GM18499 (cell line): ENCODE measurements at regions not wholly inside any gene's neighbourhood (a gene's known extent, or its start where the extent isn't known, plus 50 kb on each side); places are given as distances from the start of the nearest gene placed in this dataset.
"Not testable (repeated sequence)": the region's sequence is repeated elsewhere in the genome, so short reads cannot be mapped to it uniquely, and the experiment has no call there.

Experiments
- ATAC-seq: cut with Tn5 transposase; IDR thresholded peaks from one replicate; pipeline ENCODE4 v1.9.1; 2021; ENCODE audit warnings: moderate number of reproducible peaks; ENCODE audit not compliant: insufficient read depth, unreplicated experiment

DNA sequence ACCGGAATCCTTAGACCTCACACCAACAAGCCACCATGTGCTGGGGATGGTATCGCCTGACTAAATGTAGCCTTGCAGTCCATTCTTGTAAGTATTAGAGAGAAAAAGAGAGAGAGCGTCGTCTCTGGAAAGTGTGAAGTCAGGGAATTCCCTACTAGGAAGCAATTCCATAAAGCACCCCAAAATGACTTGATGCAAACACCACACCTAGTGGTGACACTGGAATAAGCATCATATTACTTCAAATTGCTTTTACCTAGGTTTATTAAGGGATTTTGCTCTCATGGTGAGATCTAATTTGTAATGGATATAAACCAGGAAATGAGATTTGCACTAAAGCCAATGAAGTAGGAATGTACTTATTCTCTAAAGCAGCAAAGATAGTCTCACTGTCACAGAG, 111.4 kb upstream of the METTL9 start:
- not testable (repeated sequence) for ATAC-seq

DNA sequence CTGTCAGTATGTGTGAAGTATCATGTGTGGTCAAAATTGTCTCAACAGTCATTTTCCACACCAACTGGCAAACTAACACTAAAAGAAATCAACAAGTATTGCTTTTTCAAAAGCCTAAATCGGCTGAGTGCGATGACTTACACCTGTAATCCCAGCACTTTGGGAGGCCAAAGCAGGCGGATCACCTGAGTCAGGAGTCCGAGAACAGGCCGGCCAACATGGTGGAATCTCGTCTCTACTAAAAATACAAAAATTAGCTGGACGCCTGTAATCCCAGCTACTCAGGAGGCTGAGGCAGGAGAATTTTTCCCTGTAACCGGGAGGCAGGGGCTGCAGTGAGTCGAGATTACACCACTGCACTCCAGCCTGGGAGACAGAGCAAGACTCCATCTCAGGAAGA, 100.3 kb upstream of the METTL9 start:
- not testable (repeated sequence) for ATAC-seq

DNA sequence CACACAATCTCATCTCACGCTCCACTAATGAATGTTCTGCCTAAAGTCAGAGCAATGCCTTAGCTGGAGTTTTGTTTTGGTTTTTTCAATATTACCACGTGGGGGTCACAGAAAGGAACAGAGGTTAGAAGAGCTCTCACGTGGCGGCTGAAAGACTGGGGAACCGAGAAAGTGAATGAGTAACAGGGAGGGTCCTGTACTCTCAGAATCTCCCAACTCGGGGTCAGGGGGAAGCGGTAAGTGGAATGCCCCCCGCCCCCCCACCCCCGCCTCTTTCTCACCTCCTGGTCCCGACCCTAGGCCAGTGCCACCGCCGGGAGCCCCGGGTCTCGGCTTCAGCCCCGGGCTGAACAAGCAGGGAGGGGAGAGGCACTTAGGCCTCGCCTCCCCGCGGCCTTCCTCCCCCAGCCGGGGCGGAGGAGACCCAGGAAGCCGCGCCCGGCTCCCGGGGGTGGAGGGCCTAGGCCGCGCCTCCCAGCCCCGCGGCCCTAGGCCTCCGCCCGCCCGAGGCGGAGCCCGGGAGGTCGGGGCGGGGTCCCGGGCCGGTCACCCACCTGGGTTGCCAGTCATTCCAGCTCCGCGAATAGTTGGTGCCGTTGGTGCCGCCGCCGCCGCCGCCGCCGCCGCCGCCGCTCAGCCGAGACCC, 98.0 kb upstream of the METTL9 start:
- ATAC-seq, result not testable (repeated sequence)

DNA sequence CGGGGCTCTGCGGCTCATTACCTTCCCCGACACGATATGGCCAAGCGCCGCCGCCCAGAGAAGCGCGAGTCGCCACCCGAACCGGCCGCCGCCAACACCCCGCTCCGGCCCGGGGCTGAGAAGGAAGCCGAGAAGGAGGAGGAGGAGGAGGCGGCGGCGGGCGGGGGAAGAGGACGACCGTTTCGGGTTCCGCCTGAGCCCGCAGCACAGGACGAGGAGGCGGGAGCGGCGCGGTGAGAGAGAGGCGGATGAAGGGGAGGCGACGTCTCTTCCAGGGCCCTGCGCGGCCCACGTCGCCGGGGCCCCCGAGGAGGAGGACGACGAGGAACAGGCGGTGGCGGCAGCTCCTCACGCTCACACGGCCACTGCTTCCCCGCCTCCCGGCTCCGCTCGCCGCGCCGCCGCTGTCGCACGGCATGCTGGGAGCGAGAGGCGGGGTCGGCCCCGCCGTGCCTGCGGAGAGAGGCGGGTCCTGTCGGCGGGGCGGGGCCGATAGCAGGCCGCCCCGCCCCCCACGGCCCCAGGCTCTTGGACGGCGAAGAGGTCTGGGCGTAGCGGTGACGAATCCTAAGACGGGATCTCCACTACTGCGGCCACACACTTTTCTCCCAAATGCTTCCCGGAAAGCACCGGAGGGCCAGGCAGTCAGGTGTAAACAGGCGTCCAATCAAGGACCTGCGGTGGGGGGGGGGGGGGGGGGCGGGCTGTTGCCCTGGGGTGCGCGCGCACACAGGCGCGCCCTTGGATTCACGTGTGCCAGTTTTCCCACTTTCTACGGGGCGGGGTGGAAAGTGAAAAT, 97.3 kb upstream of the METTL9 start:
- ATAC-seq, result no peak

DNA sequence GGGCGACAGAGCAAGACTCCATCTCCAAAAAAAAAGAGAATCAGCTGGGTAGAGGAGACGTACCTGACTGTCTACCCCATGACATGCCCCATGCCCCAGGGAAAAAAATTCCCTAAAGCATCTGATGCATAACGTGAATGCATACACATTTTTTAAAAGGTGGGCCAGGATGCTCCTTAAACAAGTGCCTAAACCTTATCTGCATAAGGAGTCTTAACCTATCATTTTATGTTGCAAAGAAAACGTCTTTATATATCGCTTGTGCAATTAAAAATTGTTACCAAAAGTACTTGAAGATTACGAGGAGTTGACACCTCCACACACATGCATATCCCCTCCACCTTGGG, 95.8 kb upstream of the METTL9 start:
- not testable (repeated sequence) for ATAC-seq

DNA sequence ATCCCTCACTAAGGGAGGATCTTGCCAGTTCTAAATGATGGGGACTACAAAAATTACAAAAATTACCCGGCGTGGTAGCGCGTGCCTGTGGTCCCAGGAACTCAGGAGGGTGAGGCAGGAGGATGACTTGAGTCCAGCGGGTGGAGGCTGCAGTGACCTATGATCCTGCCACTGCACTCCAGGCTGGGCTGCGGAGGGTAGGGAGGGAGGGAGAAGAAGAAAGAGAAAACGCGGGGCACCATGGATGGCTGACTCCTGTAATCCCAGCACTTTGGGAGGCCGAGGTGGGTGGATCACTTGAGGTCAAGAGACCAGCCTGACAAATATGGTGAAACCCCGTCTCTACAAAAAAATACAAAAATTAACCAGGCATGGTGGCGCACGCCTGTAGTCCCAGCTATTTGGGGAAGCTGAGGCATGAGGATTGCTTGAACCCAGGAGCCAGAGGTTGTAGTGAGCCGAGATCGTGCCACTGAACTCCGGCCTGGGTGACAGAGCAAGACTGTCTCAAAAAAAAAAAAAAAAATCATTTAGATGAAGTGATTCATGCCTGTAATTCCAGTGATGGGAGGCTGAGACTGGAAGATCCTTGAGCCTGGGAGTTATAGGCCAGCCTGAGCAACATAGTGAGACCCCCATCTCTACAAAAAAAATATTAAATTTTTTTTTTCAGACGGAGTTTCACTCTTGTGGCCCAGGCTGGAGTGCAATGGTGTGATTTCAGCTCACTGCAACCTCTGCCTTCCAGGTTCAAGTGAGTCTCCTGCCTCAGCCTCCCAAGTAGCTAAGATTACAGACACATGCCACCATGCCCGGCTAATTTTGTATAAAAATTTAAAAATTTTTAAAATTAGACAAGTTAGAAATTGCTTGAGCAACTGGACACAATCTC, 95.2 kb upstream of the METTL9 start:
- ATAC-seq, result not testable (repeated sequence)

DNA sequence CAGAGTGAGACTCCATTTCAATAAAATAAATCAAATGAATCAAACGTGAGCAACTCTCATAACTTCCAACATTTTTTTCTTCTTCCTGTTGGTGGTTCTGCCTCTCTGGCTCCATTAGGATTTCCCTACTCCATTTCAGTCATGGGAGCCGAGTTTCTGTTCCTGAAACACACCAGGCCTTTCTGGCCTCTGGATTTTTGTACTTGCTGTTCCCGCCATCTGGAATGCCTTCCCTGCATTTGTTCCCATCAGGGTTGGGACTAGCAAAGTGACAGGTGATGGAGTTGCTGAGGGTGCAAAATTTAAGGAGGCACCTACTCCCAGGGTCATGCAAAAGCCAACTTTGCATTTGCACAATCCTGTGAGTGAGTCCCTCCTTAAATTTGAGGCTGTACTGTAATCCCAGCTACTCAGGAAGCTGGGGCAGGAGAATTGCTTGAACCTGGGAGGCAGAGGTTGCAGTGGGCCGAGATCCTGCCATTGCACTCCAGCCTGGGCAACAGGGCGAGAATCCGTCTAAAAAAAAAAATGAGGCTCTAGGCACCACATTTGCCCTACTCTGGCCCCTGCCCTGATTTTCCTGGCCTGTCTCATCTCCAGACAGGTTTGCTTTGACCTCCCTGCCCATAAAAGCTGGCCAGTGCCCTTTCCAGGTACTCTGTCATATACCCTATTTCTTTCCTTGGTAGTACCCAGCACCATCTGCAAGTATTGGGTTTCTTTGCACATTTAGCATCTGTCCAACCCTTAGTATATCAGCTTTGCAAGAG, 93.4 kb upstream of the METTL9 start:
- ATAC-seq, result not testable (repeated sequence)

DNA sequence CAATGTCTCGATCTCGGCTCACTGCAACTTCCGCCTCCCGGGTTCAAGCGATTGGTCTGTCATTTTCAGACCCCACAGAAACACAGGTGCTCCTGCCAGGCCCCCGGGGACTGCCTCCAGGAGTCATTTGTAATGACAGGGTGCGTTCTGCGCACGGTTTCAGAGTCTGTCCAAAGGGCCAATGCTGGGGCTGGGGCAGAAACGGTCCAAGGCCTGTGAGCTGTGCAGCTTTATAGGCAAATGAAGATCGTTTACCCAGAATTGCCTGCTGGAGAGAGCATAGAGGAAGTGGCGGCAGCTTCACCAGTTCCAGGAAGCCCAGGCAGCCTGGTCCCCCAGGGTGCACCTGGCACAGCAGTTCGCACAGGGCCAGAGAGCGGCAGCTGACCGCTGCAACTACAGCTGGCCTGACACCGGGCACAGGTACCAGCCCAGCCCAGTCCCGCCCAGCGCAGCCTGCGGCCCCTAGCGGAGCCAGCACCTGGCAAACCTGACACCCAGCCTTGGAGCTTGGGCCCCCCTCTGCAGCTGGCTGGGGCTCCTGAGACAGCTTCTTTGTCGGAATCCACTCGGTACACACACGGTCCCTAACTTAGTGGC, 92.4 kb upstream of the METTL9 start:
- ATAC-seq, result peak; percentile 39

DNA sequence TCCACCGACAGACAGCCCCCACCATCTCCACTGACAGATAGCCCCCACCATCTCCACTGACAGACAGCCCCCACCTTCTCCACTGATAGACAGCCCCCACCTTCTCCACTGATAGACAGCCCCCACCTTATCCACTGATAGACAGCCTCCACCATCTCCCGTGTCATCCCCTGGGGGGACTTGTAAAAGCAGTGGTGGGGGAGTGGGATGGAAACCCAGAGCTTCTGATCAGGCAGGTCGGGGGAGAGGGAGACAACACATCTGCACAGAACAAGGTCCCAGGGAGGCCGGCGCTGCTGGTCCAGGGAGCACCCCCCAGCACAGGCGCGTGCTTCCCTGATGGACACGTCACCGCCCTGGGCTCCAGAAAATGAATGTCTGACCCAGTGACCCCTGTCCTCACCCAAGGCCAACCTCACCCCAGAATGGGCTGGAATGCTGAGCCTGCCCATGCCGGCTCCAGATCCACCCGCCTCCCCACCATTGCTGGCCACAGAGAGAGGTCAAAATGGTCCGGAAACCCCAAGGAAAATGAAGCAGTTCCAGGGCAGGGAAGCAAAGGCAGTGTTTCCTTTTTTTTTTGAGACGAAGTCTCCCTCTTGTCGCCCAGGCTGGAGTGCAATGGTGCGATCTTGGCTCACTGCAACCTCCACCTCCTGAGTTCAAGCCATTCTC, 91.6 kb upstream of the METTL9 start:
- not testable (repeated sequence) for ATAC-seq

DNA sequence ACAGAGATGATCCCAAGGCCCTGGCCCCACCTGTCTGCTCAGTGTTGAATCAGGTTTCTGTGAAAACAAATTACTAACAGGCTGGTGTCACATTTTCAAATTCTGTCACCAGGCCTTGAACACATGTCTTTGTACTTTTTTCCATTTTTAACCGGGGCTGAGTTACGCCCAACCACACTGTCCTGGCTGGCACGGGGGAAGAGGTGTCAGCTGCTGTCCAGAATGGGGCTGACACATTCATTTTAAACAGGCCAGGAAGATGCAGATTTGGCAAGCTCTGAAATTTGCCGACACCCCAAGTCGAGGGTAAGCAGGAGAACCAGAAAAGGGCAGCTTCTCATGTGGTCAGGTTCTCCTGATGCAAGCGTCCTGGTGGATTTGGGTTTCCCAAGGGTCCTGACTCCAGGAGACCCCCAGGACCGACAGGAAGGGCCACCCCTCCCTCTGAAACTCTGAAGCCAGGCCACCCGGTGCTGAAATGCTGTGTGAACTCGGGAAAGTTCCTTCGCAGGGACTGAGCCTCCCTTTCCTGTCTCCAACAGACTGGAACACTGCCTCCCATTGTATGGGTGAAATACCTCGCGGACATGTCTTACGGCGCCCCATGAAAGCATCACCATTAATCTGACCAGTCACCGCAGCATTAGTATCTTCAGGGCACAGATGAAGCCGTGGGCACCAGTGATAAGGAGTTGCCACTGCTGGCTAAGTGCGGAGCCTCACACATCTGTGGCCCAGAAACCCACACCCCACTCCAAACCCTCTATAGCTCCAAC, 90.5 kb upstream of the METTL9 start:
- not testable (repeated sequence) for ATAC-seq

DNA sequence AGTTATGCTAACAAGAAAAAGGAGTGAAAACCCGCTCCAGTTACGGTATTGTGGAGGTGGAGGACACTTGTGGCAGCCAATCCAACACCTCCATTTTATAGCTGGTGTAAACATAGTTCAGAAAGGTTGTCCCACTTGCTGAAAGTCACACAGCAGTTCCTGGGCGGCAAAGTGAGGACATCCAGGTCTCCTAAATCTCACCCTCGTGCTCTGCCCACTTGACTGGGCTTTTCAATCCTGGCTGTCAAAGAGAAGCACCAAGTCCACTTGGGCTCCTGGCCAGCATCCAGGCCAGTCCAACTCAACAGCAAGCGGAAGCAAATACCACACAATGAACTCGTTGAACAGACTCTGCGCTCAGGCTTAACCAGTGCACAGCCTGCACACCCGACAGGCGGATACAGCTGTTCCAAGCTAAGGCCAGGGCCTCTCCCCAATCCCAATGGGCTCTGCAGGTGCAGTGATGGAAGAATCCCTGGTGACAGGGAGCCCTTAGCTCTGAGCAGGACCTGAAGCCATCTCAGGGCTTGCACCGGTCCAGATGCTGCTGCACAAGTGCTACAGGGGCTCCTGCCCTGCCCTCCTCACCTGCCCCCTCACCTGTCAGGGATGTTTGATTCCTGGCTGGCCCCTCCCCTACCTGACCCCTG, 89.8 kb upstream of the METTL9 start:
- not testable (repeated sequence) for ATAC-seq

DNA sequence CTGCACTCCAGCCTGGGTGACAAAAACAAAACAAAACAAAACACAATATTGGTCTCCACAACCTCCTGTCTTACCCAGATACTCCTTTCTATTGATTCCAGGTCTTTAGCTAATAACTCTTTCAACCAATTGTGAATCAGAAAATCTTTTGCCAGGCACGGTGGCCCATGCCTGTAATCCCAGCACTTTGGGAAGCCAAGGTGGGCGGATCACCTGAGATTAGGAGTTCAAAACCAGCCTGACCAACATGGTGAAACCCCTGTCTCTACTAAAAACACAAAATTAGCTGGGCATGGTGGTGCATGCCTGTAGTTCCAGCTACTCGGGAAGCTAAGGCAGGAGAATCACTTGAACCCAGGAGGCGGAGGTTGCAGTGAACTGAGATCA, 88.5 kb upstream of the METTL9 start:
- not testable (repeated sequence) for ATAC-seq

DNA sequence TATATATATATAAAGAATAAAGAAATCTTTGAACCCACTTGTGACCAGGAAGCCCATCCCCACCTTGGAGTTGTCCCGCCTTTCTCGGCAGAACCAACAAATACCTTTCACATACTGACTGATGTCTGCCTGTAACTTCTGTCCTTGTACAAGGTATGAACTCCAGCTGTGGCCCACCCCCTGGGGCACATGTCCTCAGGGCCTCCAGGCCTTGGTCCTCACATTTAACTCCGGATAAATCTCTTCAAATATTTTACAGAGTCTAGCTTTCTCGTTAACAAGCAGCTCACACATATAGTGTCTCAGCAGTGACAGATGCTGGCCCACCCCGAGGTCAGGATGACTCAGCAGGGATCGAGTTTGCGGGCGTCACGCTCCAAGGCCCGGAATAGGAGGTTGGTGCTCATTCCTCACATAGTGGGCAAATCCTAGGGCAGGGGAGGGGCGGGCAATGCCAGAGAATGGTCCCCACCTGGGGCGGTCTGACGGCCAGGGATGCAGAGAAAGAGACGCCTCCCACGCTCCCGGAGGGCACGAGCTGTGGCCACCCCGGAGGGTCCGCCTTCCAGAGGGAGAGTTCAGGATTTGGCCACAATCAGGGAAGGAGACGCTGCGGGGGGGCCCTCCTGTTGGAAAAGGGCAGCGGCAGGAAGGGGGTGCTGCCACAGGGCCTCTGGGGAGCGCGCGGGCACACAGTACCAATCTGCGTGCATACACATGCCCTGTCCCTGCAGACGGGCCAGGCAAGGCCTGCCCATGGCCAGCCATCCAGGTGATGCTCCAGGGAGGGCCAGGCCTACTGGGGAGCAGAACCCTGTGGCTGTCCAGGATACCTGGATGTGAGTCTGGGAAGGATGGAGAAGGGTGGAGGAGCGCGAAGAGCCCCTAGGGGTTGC, 87.8 kb upstream of the METTL9 start:
- ATAC-seq, result not testable (repeated sequence)

DNA sequence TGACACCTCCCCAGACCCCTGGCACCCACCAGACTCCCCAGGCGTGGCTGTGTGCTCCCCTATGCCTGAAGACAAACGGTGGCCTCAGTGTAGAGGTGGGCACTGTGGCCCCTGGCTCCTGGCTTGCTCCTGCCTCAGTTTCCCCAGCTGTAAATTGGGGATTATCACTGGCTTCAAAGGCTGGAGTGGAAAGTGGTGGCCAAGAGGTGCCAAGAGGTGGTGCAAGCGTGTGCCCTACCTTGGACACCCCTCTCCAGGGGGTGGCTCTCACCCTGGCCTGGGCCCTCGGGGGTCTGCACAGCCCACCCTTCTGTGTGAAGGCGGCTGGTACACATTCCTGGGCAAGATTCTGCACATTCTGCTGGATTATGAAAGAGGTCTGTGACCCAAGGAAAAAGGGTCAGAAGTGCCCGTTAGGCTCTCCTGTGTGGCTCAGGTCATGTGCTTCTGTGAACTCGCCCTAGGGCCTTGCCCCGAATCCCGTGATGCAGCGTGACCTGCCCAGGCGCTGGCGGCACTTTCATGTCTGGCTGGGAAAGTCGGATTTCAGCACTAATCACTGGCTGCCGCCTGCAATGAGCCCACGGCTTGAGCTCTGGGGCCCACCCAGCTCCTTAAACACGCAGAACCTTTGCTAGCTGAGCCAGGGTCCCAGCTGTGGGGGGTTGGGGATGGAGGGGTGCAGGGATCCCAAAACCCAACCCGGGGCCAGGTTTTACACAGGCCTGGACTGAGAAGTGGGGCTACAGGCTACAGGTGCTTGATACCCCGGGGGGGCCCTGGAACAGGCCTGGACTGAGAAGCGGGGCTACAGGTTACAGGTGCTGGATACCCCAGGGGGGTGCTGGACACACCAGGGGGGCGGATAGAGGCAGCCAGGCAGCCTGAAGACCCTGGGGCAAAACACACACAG, 86.8 kb upstream of the METTL9 start:
- ATAC-seq, result not testable (repeated sequence)

DNA sequence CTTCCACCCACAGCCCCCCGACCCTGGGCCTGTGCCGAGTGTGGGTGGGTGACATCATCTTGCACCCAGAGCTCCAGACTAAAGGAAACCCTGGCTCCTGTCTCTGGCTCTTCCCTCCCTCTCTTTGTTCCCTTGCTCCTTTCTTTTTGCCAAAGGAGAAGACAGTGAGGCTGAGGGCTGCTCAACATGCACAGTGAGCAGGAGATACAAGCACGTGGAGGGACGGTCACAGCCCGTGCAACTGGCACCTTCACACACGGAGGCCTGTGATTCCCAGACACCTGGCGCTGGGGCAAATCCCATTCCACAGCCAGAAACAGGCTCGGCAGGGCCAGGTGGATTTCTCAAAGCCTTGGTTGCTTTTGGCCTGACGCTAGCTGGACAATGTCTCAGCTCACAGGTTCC, 86.0 kb upstream of the METTL9 start:
- not testable (repeated sequence) for ATAC-seq
